ENCODE measurements at regions not wholly inside any gene's neighbourhood (a gene's known extent, or its start where the extent isn't known, plus 50 kb on each side); places are given as distances from the start of the nearest gene placed in this dataset.

DNA sequence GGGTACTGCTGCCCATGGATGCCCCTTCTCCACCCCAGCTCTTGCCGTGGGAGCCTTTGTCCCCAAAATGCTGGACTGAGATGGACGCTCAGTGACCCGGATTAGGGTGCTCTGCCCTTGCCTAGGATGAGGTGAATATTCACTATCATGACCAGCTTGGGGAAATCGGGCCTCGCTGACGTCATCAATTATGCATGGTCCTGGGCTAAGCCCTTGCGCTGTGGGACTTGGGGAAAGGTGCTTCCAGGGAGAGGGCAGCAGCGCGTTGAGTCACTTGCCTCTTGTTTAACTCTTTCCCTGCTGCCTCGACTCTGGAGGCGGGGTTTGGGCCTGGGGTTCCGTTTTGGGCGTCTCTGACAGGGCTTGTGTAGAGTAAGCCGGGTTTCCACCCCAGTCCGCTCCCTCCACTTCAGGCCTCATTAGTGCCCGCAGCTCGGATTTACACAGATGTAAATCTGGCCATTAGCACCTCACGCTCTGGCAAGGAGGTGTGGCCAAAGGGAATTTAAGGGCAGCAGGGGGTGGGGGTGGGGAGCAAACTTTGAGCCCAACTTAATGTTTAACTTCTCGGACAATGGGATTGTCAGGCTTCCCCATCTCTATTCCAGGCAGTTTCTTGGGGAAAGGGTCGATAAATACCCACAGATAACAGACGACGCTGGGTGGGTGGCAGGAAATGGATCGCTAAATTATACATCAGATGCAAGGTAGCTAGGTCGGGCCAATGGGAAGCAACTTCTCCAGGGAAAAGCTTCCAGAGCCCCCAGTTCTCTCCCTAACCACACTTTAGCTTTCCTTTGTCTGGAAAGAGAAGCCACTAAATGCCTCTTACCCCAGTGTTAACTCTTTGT, 51.3 kb upstream of the TCF7L2 start:
- DNase-seq: peak; percentile 90 to 94
- Histone ChIP-seq H3K27me3 (no peaks in the 10 kb centered on the region), H3K9me3 (replicated peaks) (0 out of 2 replicates have a peak, but pooled peaks cover 3% of the 10 kb centered on the region), H3K27ac (peak overlapping the region; percentile 77), H3K36me3 (no peaks in the 10 kb centered on the region), H3K4me3 (peak overlapping the region; percentile 61), H3K4me1 (peaks cover 10% of the 10 kb centered on the region; the same call in 1 of the 2 replicates)

DNA sequence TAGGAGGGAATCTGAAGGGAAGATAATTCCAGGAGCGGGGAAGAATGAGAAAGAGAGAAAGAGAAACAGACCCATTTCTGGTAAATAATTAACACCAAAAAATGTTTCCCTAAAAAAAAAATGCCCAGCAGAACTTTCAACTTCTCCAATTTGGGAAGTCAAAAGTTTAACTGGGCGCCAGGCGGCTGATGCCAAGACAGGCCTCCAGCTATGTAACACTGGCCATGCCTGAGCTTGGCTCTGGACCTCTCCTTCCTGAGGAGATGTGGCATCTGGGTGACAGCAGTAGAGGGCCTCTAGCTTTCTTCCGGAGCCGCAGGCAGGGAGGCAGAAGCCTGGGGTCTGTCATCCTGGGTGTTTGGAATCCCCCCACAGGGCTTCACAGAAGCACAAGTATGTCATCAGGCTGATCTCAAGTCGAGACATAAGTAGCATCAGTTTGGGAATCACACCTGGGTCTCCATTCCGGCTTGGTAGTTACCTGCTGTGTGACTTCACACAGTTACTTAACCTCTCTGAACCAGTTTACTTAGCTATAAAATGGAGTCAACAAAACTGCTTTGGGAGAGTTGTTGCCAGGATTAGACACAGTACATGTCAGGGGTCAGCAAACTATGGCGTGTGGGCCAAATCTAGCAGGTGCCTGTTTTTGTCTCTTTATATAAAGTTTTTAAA, 50.5 kb upstream of the TCF7L2 start:
- peaks cover 10% of the 10 kb centered on the region; the same call in 1 of the 2 replicates for H3K4me1 ChIP-seq
- DNase-seq: no peak
- H3K9me3 ChIP-seq (replicated peaks): 0 out of 2 replicates have a peak, but pooled peaks cover 3% of the 10 kb centered on the region
- peak overlapping the region; percentile 77 for H3K27ac ChIP-seq
- H3K4me3 ChIP-seq: peak overlapping the region; percentile 61
- no peaks in the 10 kb centered on the region for H3K36me3 ChIP-seq
- H3K27me3 ChIP-seq: no peaks in the 10 kb centered on the region

Measured in SJCRH30 (cell line).